T-helper 2 cell treated with Interferon-gamma antibody and Interleukin-4, amounts not matched to agents 5 μg/mL and 100 μg/mL, for 36 hours (primary cell): ENCODE measurements at regions not wholly inside any gene's neighbourhood (a gene's known extent, or its start where the extent isn't known, plus 50 kb on each side); places are given as distances from the start of the nearest gene placed in this dataset.

Experiments used
- DNase-seq: peaks from one replicate; pipeline ENCODE4 v3.0.0; 2021; ENCODE audit warnings: low spot score
- H3K27ac Mint-ChIP-seq: one replicate; pipeline ENCODE4 v1.8.0; 2021; ENCODE audit warnings: mild to moderate bottlenecking, mixed read lengths
- H3K27me3 Mint-ChIP-seq: one replicate; pipeline ENCODE4 v1.8.0; 2021; ENCODE audit warnings: low read depth, mixed read lengths
- H3K36me3 Mint-ChIP-seq: one replicate; pipeline ENCODE4 v1.8.0; 2021; ENCODE audit warnings: low read depth, mixed read lengths
- H3K4me1 Mint-ChIP-seq: one replicate; pipeline ENCODE4 v1.8.0; 2021; ENCODE audit warnings: low read depth, mixed read lengths
- H3K4me3 Mint-ChIP-seq: one replicate; pipeline ENCODE4 v1.8.0; 2022; ENCODE audit warnings: mild to moderate bottlenecking, moderate library complexity, mixed read lengths
- H3K9me3 Mint-ChIP-seq: one replicate; pipeline ENCODE4 v1.8.0; 2021; ENCODE audit warnings: mixed read lengths

- Mint-ChIP-seq H3K4me3 (no peak overlapping the region), H3K27ac (no peak overlapping the region), H3K36me3 (no peaks in the 10 kb centered on the region), H3K4me1 (no peaks in the 10 kb centered on the region), H3K9me3 (no peaks in the 10 kb centered on the region), H3K27me3 (no peaks in the 10 kb centered on the region)
- no peak for DNase-seq
These were observed 325.0 kb downstream of the ARL6IP6 start for GRCh38 chr2:153043385-153043784.

- Mint-ChIP-seq H3K27me3 (no peaks in the 10 kb centered on the region), H3K4me1 (no peaks in the 10 kb centered on the region), H3K9me3 (no peaks in the 10 kb centered on the region)
These were observed 310.2 kb downstream of the ARL6IP6 start for GRCh38 chr2:153028626-153029025.

GRCh38 chr2:153027533-153027932, 309.1 kb downstream of the ARL6IP6 start:
- H3K9me3 Mint-ChIP-seq = no peaks in the 10 kb centered on the region
- H3K27ac Mint-ChIP-seq = no peak overlapping the region
- H3K4me3 Mint-ChIP-seq = no peak overlapping the region
- H3K4me1 Mint-ChIP-seq = no peaks in the 10 kb centered on the region
- H3K27me3 Mint-ChIP-seq = no peaks in the 10 kb centered on the region
- H3K36me3 Mint-ChIP-seq = no peaks in the 10 kb centered on the region
- no peak for DNase-seq

More at GRCh38 chr2:153028626-153029025, 310.2 kb downstream of the ARL6IP6 start:
- no peaks in the 10 kb centered on the region for H3K36me3 Mint-ChIP-seq
- no peak overlapping the region for H3K27ac Mint-ChIP-seq
- H3K4me3 Mint-ChIP-seq = no peak overlapping the region
- no peak for DNase-seq

GRCh38 chr2:153020201-153020600, 301.8 kb downstream of the ARL6IP6 start:
- Mint-ChIP-seq H3K36me3 (no peaks in the 10 kb centered on the region), H3K4me3 (no peak overlapping the region), H3K27ac (no peak overlapping the region), H3K27me3 (no peaks in the 10 kb centered on the region), H3K9me3 (peaks cover 20% of the 10 kb centered on the region), H3K4me1 (no peaks in the 10 kb centered on the region)
- no peak for DNase-seq

DNA sequence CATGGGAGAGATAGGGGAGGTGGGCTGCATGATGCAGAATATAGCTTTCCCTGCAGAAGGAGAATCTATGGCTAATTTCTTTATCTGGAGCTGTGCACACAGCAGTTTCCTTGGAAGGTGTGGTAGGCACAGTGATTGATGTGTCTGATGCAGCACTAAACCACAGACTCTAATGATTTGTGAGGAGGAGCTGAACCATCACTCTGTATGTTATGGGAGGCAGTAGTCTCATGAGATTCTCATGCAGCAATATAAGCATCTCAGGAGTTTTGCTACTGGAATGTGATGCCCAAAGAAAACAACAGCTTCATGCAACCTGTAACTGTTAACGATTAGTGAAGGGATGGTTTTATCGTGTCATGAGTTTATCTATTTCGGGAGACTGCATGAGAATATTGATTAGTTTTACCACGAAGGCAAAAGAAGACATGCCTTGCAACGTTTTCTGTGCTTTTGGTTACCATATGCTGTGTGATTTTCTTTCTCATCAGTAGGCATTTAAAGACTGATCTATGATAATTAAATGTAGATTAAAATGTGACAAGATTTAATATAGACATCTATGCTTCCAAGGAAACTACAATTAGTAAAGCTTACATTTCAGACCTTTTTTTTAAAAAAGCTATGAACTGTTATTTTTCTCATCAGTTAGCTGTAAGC, 286.8 kb downstream of the ARL6IP6 start:
- Mint-ChIP-seq H3K27me3 (no peaks in the 10 kb centered on the region), H3K4me1 (no peaks in the 10 kb centered on the region), H3K4me3 (no peak overlapping the region), H3K36me3 (no peaks in the 10 kb centered on the region), H3K27ac (no peak overlapping the region), H3K9me3 (no peaks in the 10 kb centered on the region)
- no peak for DNase-seq

DNA sequence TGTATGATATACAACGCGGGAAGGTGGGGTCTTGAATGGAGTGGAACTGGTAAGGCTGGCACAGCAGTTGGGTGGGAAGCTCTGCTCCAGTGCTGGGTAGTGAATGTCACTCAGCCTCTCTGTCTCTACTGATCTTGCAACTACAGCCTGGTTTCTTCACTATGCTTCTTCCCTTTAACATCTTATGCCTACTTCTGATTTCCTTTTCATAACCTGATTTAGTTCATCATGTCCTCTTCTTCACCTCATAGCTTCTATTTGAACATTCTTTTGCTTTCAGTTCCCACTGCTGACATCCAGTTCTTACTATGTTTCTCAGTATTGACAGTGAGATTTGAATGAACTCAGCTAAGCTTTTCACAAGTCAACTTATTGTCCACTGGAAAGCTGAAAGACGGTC, 286.2 kb downstream of the ARL6IP6 start:
- no peaks in the 10 kb centered on the region for H3K9me3 Mint-ChIP-seq
- H3K27ac Mint-ChIP-seq = no peak overlapping the region
- H3K4me1 Mint-ChIP-seq = no peaks in the 10 kb centered on the region
- DNase-seq = no peak
- no peak overlapping the region for H3K4me3 Mint-ChIP-seq
- no peaks in the 10 kb centered on the region for H3K36me3 Mint-ChIP-seq
- no peaks in the 10 kb centered on the region for H3K27me3 Mint-ChIP-seq

DNA sequence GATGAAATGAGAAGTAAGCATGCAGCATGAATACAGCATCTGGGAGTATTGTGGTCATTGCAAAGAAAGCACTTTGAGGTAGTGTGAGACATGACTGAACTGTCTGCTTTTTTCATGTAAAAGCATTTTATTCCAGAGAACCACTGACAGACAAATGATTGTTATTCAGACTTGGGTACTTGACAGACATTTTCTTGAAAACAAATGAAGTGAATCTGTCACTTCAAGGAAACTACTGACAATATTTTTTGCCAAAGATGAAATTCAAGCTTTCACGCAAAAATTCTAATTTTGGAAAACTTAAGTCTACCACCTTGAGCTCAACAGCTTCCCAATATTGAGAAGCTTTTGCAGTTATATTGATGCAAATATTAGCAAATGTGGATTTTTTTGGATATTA, 255.7 kb downstream of the ARL6IP6 start:
- no peaks in the 10 kb centered on the region for H3K4me1 Mint-ChIP-seq
- no peak for DNase-seq
- no peaks in the 10 kb centered on the region for H3K36me3 Mint-ChIP-seq
- peaks cover 15% of the 10 kb centered on the region for H3K9me3 Mint-ChIP-seq
- no peak overlapping the region for H3K27ac Mint-ChIP-seq
- H3K4me3 Mint-ChIP-seq = no peak overlapping the region
- H3K27me3 Mint-ChIP-seq = no peaks in the 10 kb centered on the region

DNA sequence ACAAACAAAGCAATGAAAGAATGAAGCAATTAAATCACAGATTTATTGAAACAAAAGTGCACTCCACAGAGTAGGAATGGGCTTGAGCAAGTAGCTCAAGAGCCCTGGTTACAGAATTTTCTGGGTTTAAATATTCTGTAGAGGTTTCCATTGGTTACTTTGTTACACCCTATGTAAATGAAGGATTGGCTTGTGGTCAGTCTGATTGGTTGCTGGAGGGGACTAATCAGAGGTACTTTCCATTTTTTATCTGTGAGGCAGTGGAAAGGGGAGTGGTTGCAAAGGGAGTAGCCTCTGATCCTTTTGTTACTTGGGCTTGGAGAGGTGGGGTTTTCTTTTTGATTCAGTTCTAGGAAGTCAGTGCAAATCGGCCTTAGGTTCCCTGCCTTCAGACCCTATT, 253.3 kb downstream of the ARL6IP6 start:
- Mint-ChIP-seq H3K9me3 (peaks cover 22% of the 10 kb centered on the region), H3K36me3 (no peaks in the 10 kb centered on the region)

DNA sequence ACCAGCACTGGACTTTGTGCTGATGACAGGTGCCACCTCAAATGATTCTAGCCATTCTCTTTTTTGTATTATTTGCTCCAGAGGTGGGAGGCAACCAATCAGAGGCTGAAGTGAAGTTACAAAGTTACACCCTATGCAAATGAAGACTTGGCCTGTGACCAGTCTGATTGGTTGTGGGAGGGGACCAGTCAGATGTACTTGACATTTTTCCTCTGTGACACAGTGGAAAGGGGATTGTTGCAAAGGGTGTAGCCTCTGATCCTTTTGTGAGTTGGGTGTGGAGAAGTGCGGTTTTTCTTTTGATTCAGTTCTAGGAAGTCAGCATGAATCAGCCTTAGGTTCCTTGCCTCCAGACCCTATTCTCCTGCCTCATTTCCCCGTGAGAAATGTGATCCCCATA, 244.0 kb downstream of the ARL6IP6 start:
- DNase-seq = no peak
- H3K4me3 Mint-ChIP-seq = no peak overlapping the region
- no peaks in the 10 kb centered on the region for H3K9me3 Mint-ChIP-seq
- no peaks in the 10 kb centered on the region for H3K4me1 Mint-ChIP-seq
- H3K36me3 Mint-ChIP-seq = no peaks in the 10 kb centered on the region
- H3K27me3 Mint-ChIP-seq = no peaks in the 10 kb centered on the region
- H3K27ac Mint-ChIP-seq = no peak overlapping the region

More for the DNA sequence above, 253.3 kb downstream of the ARL6IP6 start:
- DNase-seq = no peak
- H3K27me3 Mint-ChIP-seq = no peaks in the 10 kb centered on the region
- H3K4me1 Mint-ChIP-seq = no peaks in the 10 kb centered on the region
- no peak overlapping the region for H3K4me3 Mint-ChIP-seq
- no peak overlapping the region for H3K27ac Mint-ChIP-seq

DNA sequence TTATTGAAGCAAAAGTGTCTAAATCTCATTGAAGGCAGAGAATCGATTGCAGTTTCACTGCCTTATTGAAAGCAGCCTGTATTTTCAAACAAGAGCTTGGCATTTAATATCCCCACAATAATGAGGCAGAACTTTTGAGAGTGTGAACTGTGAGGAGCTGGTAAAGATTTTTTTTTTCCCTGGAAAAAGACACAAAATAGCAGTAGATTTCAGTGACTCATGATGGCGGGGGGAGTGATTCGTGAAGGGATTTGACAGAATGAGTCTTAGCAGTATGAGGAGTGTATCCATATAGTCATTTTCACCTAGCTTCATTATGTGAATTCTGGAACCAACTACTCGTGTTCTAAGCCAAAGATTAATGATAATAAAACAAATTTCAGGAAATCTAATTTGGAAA, 242.9 kb downstream of the ARL6IP6 start:
- no peak for DNase-seq
- Mint-ChIP-seq H3K36me3 (no peaks in the 10 kb centered on the region), H3K27ac (no peak overlapping the region), H3K4me3 (no peak overlapping the region), H3K9me3 (no peaks in the 10 kb centered on the region), H3K4me1 (no peaks in the 10 kb centered on the region), H3K27me3 (no peaks in the 10 kb centered on the region)

DNA sequence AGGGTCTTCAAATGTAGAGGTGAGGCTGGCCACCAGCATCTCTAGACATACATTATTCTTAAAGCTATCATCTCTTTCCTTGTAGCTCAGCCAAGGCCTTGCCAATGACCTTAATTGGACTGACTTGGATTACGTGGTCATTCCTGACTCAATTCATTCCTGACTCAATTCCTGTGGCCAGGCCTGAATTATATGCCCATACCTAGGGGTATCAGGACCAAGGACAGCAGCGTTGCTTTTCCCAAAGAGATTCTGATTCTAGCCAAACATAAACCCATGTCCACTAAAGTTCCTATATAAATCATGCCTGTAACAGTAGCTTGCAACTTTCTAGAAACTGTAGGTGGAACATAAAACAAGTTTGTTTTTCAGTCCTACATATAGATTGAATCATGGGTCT, 231.7 kb downstream of the ARL6IP6 start:
- H3K27ac Mint-ChIP-seq = no peak overlapping the region

GRCh38 chr2:152944099-152944498, 225.7 kb downstream of the ARL6IP6 start:
- H3K4me1 Mint-ChIP-seq = peaks cover 3% of the 10 kb centered on the region
- peaks cover 3% of the 10 kb centered on the region for H3K9me3 Mint-ChIP-seq
- H3K27ac Mint-ChIP-seq = no peak overlapping the region
- no peak for DNase-seq
- no peak overlapping the region for H3K4me3 Mint-ChIP-seq
- H3K27me3 Mint-ChIP-seq = no peaks in the 10 kb centered on the region
- H3K36me3 Mint-ChIP-seq = no peaks in the 10 kb centered on the region

More for the DNA sequence above, 231.7 kb downstream of the ARL6IP6 start:
- Mint-ChIP-seq H3K4me3 (no peak overlapping the region), H3K4me1 (peaks cover 3% of the 10 kb centered on the region), H3K36me3 (no peaks in the 10 kb centered on the region), H3K27me3 (no peaks in the 10 kb centered on the region), H3K9me3 (no peaks in the 10 kb centered on the region)
- DNase-seq = no peak

GRCh38 chr2:152942940-152943440, 224.6 kb downstream of the ARL6IP6 start:
- peaks cover 3% of the 10 kb centered on the region for H3K4me1 Mint-ChIP-seq
- no peaks in the 10 kb centered on the region for H3K27me3 Mint-ChIP-seq
- no peak overlapping the region for H3K4me3 Mint-ChIP-seq
- no peak for DNase-seq
- no peak overlapping the region for H3K27ac Mint-ChIP-seq
- no peaks in the 10 kb centered on the region for H3K36me3 Mint-ChIP-seq
- peaks cover 4% of the 10 kb centered on the region for H3K9me3 Mint-ChIP-seq

- Mint-ChIP-seq H3K27me3 (no peaks in the 10 kb centered on the region), H3K27ac (no peak overlapping the region), H3K4me3 (no peak overlapping the region), H3K4me1 (no peaks in the 10 kb centered on the region), H3K9me3 (no peaks in the 10 kb centered on the region), H3K36me3 (no peaks in the 10 kb centered on the region)
- no peak for DNase-seq
These were observed 212.1 kb downstream of the ARL6IP6 start for GRCh38 chr2:152930501-152930900.

GRCh38 chr2:152929628-152930027, 211.2 kb downstream of the ARL6IP6 start:
- Mint-ChIP-seq H3K36me3 (no peaks in the 10 kb centered on the region), H3K4me3 (no peak overlapping the region), H3K9me3 (no peaks in the 10 kb centered on the region), H3K27me3 (no peaks in the 10 kb centered on the region), H3K27ac (no peak overlapping the region), H3K4me1 (no peaks in the 10 kb centered on the region)
- DNase-seq = no peak
